ENCODE measurements at regions not wholly inside any gene's neighbourhood (a gene's known extent, or its start where the extent isn't known, plus 50 kb on each side); places are given as distances from the start of the nearest gene placed in this dataset.

DNA sequence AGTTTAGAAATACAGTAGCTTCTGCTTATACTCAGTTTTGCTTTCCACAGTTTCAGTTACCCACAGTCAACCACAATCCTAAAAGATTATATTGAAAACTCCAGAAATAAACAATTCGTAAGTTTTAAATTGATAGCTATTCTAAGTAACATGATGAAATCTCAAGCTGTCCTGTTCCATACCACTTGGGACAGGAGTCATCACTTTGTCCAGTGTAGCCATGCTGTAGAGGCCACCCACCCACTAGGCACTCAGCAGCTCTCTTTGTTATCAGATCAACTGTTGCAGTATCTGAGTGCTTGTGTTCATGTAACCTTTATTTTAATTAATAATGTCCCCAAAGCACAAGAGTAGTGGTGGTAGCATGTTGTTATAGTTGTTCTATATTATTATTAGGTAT lies 117.5 kb upstream of the IQCM start:
- no peak for ATAC-seq
- no peak overlapping the region for H3K4me3 Mint-ChIP-seq
- H3K36me3 Mint-ChIP-seq (ENCODE audit: low read depth), result no peaks in the 10 kb centered on the region
- DNase-seq, result no peak
- CTCF ChIA-PET, result no interaction called here
- intact Hi-C loops (cut with micrococcal nuclease), result no loop called here
- no peaks in the 10 kb centered on the region for H3K4me1 Mint-ChIP-seq (ENCODE audit: low read depth)
- POLR2A ChIA-PET, result interaction anchor here (0.5 kb wide), 1 partner anchor 149 kb away, joined by 3 read pairs; no protein-coding TSS in a partner anchor
- H3K27ac Mint-ChIP-seq, result no peak overlapping the region
- no peaks in the 10 kb centered on the region for H3K9me3 Mint-ChIP-seq
- TF ChIP-seq, protein P1, sequence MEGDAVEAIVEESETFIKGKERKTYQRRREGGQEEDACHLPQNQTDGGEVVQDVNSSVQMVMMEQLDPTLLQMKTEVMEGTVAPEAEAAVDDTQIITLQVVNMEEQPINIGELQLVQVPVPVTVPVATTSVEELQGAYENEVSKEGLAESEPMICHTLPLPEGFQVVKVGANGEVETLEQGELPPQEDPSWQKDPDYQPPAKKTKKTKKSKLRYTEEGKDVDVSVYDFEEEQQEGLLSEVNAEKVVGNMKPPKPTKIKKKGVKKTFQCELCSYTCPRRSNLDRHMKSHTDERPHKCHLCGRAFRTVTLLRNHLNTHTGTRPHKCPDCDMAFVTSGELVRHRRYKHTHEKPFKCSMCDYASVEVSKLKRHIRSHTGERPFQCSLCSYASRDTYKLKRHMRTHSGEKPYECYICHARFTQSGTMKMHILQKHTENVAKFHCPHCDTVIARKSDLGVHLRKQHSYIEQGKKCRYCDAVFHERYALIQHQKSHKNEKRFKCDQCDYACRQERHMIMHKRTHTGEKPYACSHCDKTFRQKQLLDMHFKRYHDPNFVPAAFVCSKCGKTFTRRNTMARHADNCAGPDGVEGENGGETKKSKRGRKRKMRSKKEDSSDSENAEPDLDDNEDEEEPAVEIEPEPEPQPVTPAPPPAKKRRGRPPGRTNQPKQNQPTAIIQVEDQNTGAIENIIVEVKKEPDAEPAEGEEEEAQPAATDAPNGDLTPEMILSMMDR (IDR thresholded peaks at IDR 0.05), result no peak
- peaks cover 2% of the 10 kb centered on the region for H3K27me3 Mint-ChIP-seq

DNA sequence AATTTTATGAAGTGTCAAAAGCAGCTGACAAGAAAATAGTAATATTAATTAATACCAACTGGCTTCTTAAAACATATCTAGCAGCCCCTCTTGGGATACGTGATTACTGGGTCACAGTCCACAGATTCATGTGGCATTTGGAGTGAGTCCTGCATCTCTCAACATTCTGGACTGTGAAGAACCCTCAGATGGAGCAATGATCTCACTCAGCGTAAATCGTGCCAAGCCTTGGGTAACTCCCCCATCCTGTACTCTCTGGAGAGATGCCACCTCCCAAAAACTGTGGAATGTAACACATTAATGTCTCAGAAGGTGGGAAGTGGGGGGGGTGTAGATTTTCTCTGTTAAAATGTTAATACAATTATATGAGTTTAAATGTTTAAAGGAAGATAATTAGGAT lies 118.2 kb upstream of the IQCM start:
- ChIA-PET CTCF (no interaction called here), POLR2A (no interaction called here)
- no peak for ATAC-seq
- no peak for DNase-seq
- TF ChIP-seq, protein P1 (IDR thresholded peaks at IDR 0.05), result no peak
- Mint-ChIP-seq H3K27ac (no peak overlapping the region), H3K9me3 (no peaks in the 10 kb centered on the region), H3K36me3 (ENCODE audit: low read depth) (no peaks in the 10 kb centered on the region), H3K4me1 (ENCODE audit: low read depth) (no peaks in the 10 kb centered on the region), H3K27me3 (peaks cover 2% of the 10 kb centered on the region), H3K4me3 (no peak overlapping the region)
- intact Hi-C loops (cut with micrococcal nuclease), result no loop called here

DNA sequence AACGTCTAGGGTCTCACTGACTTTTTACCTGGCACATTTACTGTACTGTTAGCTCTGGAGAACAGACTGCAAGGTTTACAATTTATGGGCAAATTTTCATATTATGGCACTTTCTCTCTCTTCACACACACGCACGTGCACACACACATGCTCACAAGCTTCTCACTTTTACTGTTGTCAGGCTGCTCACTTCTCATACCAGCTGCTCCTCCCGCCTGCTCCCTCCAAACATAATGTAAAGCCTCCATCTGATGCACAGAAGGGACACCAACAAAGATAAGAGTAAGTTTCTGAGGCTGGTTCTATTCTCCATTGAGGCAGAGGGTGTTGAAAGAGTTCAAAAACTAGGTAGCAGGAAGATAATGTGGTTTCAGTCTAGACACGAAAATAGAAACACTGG lies 128.9 kb upstream of the DCLK2 start:
- ATAC-seq (no peak), DNase-seq (no peak)
- no peaks in the 10 kb centered on the region for H3K9me3 Mint-ChIP-seq
- ChIA-PET POLR2A (no interaction called here), CTCF (no interaction called here)
- intact Hi-C loops (cut with micrococcal nuclease), result no loop called here
- no peak overlapping the region for H3K27ac Mint-ChIP-seq
- H3K4me1 Mint-ChIP-seq (ENCODE audit: low read depth), result no peaks in the 10 kb centered on the region
- no peak overlapping the region for H3K4me3 Mint-ChIP-seq
- peaks cover 10% of the 10 kb centered on the region for H3K27me3 Mint-ChIP-seq
- no peaks in the 10 kb centered on the region for H3K36me3 Mint-ChIP-seq (ENCODE audit: low read depth)
- TF ChIP-seq, protein P1 (IDR thresholded peaks at IDR 0.05), result no peak

DNA sequence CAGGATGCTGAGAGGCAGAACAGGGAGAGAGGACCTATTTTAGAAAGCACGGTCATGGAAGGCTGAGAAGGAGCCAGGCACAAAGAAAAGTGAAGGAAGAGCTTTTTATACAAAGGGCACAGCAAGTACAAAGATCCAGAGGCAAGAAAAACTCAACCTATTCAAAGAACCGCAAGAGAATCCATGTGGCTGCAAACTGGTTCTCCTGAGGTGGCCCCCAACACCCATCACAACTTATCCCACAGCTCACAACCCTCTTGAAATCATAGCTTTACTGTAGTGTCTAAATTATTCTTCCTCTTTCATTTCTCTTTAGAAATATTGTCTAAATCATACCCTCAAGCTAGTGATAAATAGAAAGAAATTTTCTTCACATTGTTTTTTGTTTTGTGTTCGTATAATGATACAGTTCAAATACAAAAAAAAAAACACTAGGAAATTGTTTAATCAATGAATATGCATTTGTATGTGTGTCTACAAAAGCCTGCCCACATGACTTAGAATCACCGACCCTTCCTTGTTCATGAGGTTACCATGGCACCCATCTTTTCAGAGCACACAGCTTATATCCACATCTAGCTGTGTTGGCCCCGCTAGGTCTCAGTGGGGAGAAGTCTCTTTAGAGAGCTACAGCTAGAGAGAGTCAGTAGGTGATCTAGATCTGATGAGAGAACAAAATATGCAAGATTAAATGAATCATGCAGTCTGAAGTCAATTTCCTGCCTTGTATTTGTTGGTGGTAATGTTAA lies 126.9 kb upstream of the DCLK2 start:
- H3K36me3 Mint-ChIP-seq (ENCODE audit: low read depth), result no peaks in the 10 kb centered on the region

DNA sequence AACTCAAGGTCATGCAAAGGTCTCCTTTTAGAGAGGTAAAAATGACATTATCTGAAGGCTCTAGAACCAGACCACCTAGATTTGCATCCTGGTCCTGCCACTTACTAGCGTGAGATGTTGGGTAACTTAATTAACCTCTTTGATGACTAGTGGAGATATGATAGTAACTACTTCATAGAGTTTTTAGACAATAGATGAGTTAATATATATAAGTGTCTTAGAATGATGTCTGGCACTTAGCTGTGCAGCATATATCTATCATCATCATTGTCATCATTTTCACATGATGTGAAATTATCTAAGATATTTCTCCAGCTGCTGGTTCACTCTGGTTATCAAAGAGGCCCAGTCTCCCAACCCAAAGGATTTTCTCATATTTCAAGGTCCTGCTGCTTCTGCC lies 126.1 kb upstream of the DCLK2 start:
- Mint-ChIP-seq H3K27ac (no peak overlapping the region), H3K27me3 (peaks cover 5% of the 10 kb centered on the region), H3K9me3 (no peaks in the 10 kb centered on the region), H3K4me1 (ENCODE audit: low read depth) (no peaks in the 10 kb centered on the region), H3K4me3 (no peak overlapping the region), H3K36me3 (ENCODE audit: low read depth) (no peaks in the 10 kb centered on the region)
- CTCF ChIA-PET, result no interaction called here
- POLR2A ChIA-PET, result no interaction called here
- DNase-seq (no peak), ATAC-seq (no peak)
- TF ChIP-seq, protein P1 (IDR thresholded peaks at IDR 0.05), result no peak
- intact Hi-C loops (cut with micrococcal nuclease), result no loop called here

More for the DNA sequence above, 126.9 kb upstream of the DCLK2 start:
- ChIA-PET POLR2A (no interaction called here), CTCF (no interaction called here)
- DNase-seq (no peak), ATAC-seq (no peak)
- Mint-ChIP-seq H3K27ac (no peak overlapping the region), H3K4me1 (ENCODE audit: low read depth) (no peaks in the 10 kb centered on the region), H3K9me3 (no peaks in the 10 kb centered on the region), H3K4me3 (no peak overlapping the region), H3K27me3 (peaks cover 7% of the 10 kb centered on the region)
- intact Hi-C loops (cut with micrococcal nuclease), result no loop called here
- TF ChIP-seq, protein P1 (IDR thresholded peaks at IDR 0.05), result no peak

All from activated CD8-positive, alpha-beta T cell treated with anti-CD3 and anti-CD28 coated beads for 36 hours (primary cell).